PC-3 (cell line): ENCODE measurements at regions not wholly inside any gene's neighbourhood (a gene's known extent, or its start where the extent isn't known, plus 50 kb on each side); places are given as distances from the start of the nearest gene placed in this dataset.

Source experiments
- ATAC-seq: fragments of 200-7000 bp; cut with Tn5 transposase; 2 replicates; pipeline ENCODE4 v1.9.1; 2020; ENCODE audit warnings: mild to moderate bottlenecking, moderate library complexity
- BruUV-seq: library from RNA; stranded (reverse); fragments of 400-500 nt; replicated peaks from 2 replicates; lab custom pipeline; 2021; lab: Mats Ljungman, UMichigan
- CTCF ChIA-PET: fragments of 300-600 bp; sonication (Branson Sonifier 250); formaldehyde crosslinking; loops from one replicate; lab custom pipeline; 2022; ENCODE audit warnings: antibody characterized with exemption; lab: Charles Lee
- POLR2A ChIA-PET: fragments of 300-600 bp; sonication (Branson Sonifier 250); formaldehyde crosslinking; loops from one replicate; lab custom pipeline; 2022; ENCODE audit warnings: antibody characterized with exemption; ENCODE audit not compliant: unreplicated experiment; lab: Charles Lee
- DNase-seq: peaks from one replicate; pipeline ENCODE4 v3.0.0-alpha.2; 2015
- H2AFZ ChIP-seq: fragments of 300-600 bp; sonication (generic); 2 replicates; pipeline ENCODE4 v1.6.0; 2016; ENCODE audit warnings: antibody characterized with exemption, low read length
- H3F3A ChIP-seq: fragments of 300-600 bp; sonication (generic); one replicate; pipeline ENCODE4 v1.6.0; 2017; ENCODE audit warnings: antibody characterized with exemption, low read length, control low read depth, mild to moderate bottlenecking; ENCODE audit not compliant: unreplicated experiment
- H3K27ac ChIP-seq: fragments of 300-600 bp; sonication (generic); 2 replicates; pipeline ENCODE4 v1.5.1; 2016; ENCODE audit warnings: mild to moderate bottlenecking, low read length
- H3K27me3 ChIP-seq: fragments of 300-600 bp; sonication (generic); 2 replicates; pipeline ENCODE4 v1.6.1; 2016; ENCODE audit warnings: low read length, mixed read lengths
- H3K36me3 ChIP-seq: fragments of 300-600 bp; sonication (generic); 2 replicates; pipeline ENCODE4 v1.6.1; 2016; ENCODE audit warnings: low read depth, mixed run types, low read length, mixed read lengths
- H3K4me1 ChIP-seq: fragments of 300-600 bp; sonication (generic); 2 replicates; pipeline ENCODE4 v1.5.1; 2016; ENCODE audit warnings: low read length; ENCODE audit not compliant: insufficient read depth
- H3K4me2 ChIP-seq: fragments of 300-600 bp; sonication (generic); 2 replicates; pipeline ENCODE4 v1.6.0; 2016; ENCODE audit warnings: low read length
- H3K4me3 ChIP-seq: fragments of 300-600 bp; sonication (generic); 2 replicates; pipeline ENCODE4 v1.5.1; 2016; ENCODE audit warnings: mild to moderate bottlenecking, low read length, mixed read lengths
- H3K79me2 ChIP-seq: fragments of 300-600 bp; sonication (generic); 2 replicates; pipeline ENCODE4 v1.6.1; 2017; ENCODE audit warnings: low read length, mixed read lengths
- H3K9ac ChIP-seq: fragments of 300-600 bp; sonication (generic); 2 replicates; pipeline ENCODE4 v1.6.0; 2016; ENCODE audit warnings: mild to moderate bottlenecking, low read length
- H3K9me2 ChIP-seq: fragments of 300-600 bp; sonication (generic); replicated peaks from 2 replicates; pipeline ENCODE4 v1.6.1; 2016; ENCODE audit warnings: mixed run types, low read length, mixed read lengths
- H3K9me3 ChIP-seq: fragments of 300-600 bp; sonication (generic); 2 replicates; pipeline ENCODE4 v1.6.1; 2016; ENCODE audit warnings: low read length, mixed read lengths
- H4K20me1 ChIP-seq: fragments of 300-600 bp; sonication (generic); 2 replicates; pipeline ENCODE4 v1.6.1; 2016; ENCODE audit warnings: low read length, mixed read lengths
- EZH2 ChIP-seq: fragments of 300-600 bp; sonication (generic); IDR thresholded peaks from one replicate; pipeline ENCODE4 v1.6.1; 2017; ENCODE audit warnings: antibody characterized with exemption, mild to moderate bottlenecking, low read length; ENCODE audit not compliant: unreplicated experiment
- EZH2phosphoT487 ChIP-seq: fragments of 300-600 bp; sonication (generic); IDR thresholded peaks from 2 replicates; pipeline ENCODE4 v1.6.1; 2018; ENCODE audit warnings: mild to moderate bottlenecking, antibody characterized with exemption, low read length, borderline replicate concordance
- intact Hi-C: fragments of 100-400 bp; cut with micrococcal nuclease; formaldehyde crosslinking; loops from 2 replicates; pipeline ENCODE4 v1.9.0; 2023
- TF ChIP-seq, protein P1 (sequence below): fragments of 300-600 bp; sonication (generic); conservative IDR thresholded peaks from 2 replicates; pipeline ENCODE4 v1.5.1; 2017; ENCODE audit warnings: antibody characterized with exemption, low read depth, mild to moderate bottlenecking, low read length

DNA sequence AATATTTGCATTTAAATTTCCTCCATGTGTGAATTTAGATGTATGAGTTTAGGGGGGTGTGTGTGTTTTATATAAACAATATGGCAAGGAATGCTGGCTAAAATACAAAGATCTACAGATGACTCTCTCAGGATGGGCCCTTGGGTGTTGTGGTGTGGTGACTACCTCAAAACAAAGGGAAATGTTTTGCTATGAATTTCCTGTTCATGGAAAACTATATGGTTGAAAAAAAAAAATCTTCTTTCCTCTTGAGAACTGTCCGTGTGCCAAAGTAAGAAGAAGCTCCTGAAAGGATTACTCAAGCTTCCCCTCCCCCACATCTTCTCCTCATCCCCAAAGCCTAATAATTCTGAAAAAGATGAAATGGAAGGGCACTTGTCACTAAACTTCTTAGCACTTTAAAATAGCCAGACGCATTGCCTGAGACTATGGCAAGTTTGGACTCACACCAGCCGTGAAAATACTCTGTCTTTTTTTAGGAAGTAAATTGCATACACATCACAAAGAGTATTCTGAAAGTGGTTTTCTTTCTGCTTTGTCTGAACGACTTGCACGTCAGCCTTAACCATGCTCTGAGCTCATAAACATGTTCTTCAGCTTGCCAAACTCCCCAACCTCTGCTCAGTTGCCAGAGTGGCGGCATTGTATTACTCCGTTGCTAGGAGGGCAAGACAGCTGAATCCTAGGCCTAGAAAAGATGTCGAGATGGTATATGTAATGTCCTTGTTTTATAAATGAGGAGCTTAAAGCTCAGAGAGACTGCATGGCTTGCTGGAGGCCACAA lies 250.4 kb upstream of the JADE1 start:
- intact Hi-C loops = no loop called here
- BruUV-seq = no TSS peak
- Histone ChIP-seq H3K9ac (no peak overlapping the region), H3K4me2 (no peak overlapping the region), H4K20me1 (no peaks in the 10 kb centered on the region), H3K36me3 (no peaks in the 10 kb centered on the region), H2AFZ (no peak overlapping the region), H3F3A (no peaks in the 10 kb centered on the region), H3K9me2 (no peaks in the 10 kb centered on the region), H3K4me3 (no peak overlapping the region), H3K27ac (no peak overlapping the region), H3K4me1 (peaks cover 2% of the 10 kb centered on the region), H3K9me3 (no peaks in the 10 kb centered on the region), H3K79me2 (no peaks in the 10 kb centered on the region), H3K27me3 (no peaks in the 10 kb centered on the region)
- POLR2A ChIA-PET = no interaction called here
- no peak for ATAC-seq
- CTCF ChIA-PET = no interaction called here
- TF ChIP-seq, protein P1, sequence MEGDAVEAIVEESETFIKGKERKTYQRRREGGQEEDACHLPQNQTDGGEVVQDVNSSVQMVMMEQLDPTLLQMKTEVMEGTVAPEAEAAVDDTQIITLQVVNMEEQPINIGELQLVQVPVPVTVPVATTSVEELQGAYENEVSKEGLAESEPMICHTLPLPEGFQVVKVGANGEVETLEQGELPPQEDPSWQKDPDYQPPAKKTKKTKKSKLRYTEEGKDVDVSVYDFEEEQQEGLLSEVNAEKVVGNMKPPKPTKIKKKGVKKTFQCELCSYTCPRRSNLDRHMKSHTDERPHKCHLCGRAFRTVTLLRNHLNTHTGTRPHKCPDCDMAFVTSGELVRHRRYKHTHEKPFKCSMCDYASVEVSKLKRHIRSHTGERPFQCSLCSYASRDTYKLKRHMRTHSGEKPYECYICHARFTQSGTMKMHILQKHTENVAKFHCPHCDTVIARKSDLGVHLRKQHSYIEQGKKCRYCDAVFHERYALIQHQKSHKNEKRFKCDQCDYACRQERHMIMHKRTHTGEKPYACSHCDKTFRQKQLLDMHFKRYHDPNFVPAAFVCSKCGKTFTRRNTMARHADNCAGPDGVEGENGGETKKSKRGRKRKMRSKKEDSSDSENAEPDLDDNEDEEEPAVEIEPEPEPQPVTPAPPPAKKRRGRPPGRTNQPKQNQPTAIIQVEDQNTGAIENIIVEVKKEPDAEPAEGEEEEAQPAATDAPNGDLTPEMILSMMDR = no peak
- TF ChIP-seq EZH2phosphoT487 (no peak), EZH2 (no peak)
- DNase-seq = no peak

- Histone ChIP-seq H3K4me1 (peaks cover 8% of the 10 kb centered on the region), H3K4me3 (no peak overlapping the region), H2AFZ (no peak overlapping the region), H3K4me2 (no peak overlapping the region), H3K36me3 (no peaks in the 10 kb centered on the region), H3K9me3 (no peaks in the 10 kb centered on the region), H3K9ac (no peak overlapping the region), H4K20me1 (no peaks in the 10 kb centered on the region), H3F3A (no peaks in the 10 kb centered on the region), H3K79me2 (no peaks in the 10 kb centered on the region), H3K9me2 (no peaks in the 10 kb centered on the region), H3K27me3 (no peaks in the 10 kb centered on the region), H3K27ac (no peak overlapping the region)
- TF ChIP-seq, protein P1 = no peak
- TF ChIP-seq EZH2phosphoT487 (no peak), EZH2 (no peak)
- ATAC-seq = no peak
- CTCF ChIA-PET = no interaction called here
- no peak for DNase-seq
- intact Hi-C loops = no loop called here
- POLR2A ChIA-PET = no interaction called here
- BruUV-seq = no TSS peak
Measured at GRCh38 chr4:128556756-128557155, 252.7 kb upstream of the JADE1 start.
